Stimulated activated CD4-positive, alpha-beta T cell treated with anti-CD3 and anti-CD28 coated beads, Interleukin-4, amount 100 ng/mL, for 48 hours (primary cell): ENCODE measurements at regions not wholly inside any gene's neighbourhood (a gene's known extent, or its start where the extent isn't known, plus 50 kb on each side); places are given as distances from the start of the nearest gene placed in this dataset.
"Not testable (repeated sequence)": the region's sequence is repeated elsewhere in the genome, so short reads cannot be mapped to it uniquely, and the experiment has no call there.

Source experiments
- DNase-seq, 2 donors: peaks; one replicate each; pipeline ENCODE4 v3.0.0-alpha.2; 2020; ENCODE audit warnings: low read depth in 2 of 2

DNA sequence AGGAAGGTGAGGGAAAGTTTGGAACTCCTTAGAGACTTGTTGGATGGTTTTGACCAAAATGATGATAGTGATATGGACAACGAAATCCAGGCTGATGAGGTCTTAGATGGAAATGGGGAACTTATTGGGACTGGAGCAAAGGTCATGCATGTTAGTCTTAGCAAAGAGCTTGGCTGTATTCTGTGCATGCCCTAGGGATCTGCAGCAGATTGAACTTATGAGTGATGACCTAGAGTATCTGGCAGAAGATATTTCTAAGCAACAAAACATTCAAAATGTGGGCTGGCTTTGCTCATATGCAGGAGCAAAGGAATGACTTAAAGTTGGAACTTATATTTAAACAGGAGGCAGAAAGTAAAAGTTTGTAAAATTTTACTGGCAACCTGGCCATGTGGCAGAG, 489.3 kb upstream of the DIPK2B start:
- no peak for DNase-seq

DNA sequence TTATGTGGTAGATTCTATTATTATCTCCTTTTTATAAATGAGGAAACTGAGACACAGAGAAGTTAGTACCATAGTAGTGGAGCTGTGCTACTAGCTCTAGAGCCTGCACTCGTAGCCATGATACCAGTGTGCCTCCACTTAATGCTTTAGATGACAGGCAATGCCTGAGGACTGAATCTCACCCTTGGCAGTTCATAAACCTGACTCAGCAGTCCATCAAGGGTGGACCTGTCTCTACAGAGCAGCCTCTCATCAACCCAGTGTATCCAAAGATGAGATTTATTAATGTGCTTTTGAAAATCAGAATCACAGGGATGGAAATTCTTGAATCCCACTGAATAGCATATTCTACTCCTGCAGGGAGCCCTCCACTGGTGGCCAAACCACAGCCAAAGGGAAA, 483.2 kb upstream of the DIPK2B start:
- no peak for DNase-seq

DNA sequence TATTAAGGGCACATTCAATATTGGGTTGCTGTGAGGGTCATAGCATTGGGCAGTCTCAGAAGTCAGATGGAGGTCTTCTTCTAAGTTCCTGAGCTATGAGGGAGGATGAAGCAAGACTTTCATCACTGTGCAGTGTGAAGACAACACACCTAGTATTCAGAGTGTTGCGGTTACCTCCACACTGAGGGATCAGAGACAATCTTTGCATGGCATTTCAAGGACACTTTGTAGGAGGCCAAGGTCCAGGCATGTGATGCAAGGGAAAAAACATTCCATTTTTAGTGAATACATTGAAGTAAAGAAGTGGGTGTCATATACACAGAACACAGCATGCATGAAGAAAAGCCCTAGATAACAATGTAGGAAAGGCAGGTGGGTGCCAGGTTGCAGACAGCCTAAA, 481.2 kb upstream of the DIPK2B start:
- DNase-seq: no peak

DNA sequence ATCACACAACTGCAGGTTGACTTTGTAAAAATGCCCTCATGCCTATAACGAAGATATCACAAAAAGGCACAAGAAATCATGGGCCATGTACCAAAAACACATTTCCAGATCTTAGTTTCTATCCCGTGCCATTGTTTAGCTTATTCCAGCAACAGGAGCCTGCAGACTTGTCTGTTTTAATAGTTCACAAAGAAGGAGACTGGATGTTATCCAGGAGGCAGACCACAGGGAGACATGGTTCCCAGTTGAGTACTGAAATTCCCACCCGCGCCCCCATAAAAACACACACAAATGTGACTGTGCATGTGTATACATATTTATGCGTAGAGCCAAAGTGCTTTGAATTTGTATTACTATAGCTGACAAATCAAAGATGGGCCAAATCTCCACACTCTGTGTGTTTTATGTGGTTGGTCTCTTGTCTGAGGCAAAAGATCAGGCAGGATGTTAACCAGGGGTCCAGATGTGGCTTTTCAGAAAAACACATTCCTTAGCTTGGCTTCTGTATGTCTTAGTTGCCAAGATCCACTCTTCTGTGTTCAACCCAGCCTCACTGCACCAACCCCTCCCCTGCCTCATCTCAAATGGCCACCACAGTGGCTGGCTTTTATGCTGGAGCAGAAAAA, 469.2 kb upstream of the DIPK2B start:
- no peak for DNase-seq

DNA sequence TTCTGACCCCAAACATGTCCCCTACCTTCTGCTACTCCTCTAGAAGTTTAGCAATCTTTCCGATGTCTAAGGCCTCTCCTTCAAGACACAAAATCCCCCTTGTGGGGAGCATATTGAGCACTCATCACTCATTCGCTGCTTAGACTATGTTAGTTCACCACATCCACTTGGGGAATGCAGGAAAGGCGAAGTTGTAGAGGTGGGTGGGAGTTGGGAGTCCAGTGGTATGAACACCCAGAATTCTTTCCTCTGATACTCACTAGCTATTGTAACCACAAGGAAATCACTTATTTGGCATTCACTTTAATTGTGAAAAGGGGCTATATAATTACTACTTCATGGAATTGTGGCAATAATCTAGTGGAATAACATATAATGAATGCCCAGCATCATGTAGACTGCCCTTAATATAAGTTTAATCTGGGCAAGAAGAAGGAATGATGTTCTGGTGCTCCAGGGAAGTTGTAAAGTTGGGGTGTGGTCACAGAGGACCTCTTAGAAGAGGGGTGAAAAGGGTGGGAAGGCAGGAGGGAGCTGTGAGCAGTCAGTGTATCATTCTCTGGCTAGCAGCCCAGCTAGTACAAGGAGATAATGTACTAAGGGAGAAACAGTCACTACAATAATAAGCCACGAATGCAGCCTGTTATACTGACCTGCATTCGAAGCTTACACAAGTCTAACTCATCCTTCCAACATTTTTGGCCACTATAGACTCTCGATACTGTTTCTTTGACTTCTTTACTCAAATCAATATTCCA, 468.2 kb upstream of the DIPK2B start:
- no peak for DNase-seq

DNA sequence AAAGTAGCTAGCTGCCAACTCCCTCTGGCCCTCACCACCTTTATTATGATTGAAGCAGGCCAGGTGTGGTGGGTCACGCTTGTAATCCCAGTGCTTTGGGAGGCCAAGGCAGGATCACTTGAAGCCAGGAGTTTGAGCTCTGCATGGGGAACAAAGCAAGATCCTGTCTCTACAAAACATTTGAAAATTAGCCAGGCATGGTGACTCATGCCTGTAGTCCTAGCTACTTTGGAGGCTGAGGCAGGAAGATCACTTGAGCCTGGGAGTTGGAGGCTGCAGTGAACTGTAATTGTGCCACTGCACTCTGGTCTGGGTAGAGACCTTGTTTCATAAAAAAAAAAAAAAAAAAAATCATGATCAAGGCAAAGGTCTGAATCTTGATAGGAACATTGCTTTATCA, 467.0 kb upstream of the DIPK2B start:
- DNase-seq: no peak

DNA sequence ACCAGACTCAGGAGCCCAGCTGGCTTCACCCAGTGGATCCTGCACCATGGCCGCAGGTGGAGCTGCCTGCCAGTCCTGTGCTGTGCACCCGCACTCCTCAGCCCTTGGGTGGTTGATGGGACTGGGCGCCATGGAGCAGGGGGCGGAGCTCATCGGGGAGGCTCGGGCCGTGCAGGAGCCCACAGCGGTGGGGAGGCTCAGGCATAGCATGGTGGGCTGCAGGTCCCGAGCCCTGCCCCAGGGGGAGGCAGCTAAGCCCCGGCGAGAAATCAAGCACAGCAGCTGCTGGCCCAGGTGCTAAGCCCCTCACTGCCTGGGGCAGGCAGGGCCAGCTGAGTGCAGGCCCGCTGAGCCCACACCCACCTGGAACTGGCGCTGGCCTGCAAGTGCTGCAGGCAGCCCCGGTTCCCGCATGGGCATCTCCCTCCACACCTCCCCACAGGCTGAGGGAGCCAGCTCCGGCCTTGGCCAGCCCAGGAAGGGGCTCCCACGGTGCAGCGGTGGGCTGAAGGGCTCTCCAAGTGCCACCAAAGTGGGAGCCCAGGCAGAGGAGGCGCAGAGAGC, 464.1 kb upstream of the DIPK2B start:
- no peak for DNase-seq

DNA sequence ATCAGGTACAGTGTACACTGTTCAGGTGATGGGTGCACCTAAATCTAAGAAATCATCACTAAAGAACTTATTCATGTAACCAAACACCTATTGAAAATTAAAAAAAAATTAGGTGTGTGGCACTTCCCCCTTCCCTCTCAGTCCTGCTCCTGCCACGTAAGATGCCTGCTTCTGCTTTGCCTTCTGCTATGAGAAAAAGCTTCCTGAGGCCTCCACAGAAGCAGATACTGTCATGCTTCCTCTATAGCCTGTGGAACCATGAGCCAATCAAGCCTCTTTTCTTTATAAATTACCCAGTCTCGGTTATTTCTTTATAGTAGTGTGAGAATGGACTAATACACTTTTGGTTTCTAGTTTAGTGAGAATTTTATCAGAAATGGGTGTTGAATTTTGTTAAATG, 459.8 kb upstream of the DIPK2B start:
- no peak for DNase-seq

DNA sequence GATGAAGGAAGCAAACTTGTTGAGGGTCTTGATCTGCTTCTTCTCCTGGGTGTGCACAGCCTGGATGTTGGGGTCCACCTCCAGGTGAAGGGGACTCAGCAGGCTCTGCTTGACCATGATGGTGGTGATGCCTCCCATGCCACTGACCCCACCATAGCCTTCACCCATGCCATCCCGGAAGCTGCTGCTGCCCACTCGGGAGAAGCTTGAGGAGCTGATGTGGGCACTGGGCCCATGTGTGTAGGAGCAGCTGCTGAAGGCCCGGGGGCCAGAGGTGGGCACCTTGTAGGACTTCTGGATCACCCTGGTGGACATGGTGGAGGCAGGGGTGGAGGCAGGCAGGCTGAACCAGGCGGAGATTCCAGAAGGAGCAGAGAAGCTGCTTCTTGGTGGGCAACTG, 432.7 kb upstream of the DIPK2B start:
- no peak for DNase-seq

DNA sequence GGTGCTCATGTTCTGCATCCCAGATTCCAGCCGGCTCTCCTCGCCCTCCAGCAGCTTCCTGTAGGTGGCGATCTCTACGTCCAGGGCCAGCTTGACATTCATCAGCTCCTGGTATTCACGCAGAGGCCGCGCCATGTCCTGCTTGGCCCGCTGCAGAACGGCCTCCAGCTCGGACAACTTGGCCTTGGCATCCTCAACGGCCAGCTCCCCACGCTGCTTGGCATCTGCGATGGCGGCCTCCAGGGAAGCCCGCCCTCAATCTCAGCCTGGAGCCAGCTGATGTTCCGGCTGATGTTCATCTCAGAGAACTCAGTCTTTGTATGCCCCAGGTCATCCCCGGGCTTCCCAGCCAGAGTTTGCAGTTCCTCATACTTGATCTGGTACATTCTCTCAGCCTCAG, 431.8 kb upstream of the DIPK2B start:
- DNase-seq: no peak

DNA sequence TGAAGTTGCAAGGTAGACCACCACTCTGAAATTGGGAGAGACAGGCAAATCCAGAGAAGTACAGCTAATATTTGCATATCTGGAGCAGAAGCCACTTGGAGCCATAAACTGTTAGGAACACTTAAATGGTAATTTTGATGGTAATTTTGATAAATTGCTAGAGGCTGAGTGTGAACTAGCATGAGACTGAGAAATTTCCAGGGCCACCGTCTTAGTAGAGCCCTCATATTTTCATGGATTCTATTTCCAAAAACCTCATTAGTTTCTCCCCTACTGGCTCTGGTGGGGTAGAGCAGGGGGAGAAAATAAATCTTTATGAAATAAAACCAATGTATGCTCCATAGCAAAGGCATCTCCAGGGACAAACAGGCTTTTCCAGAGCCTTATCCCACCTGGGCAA, 429.4 kb upstream of the DIPK2B start:
- no peak for DNase-seq

DNA sequence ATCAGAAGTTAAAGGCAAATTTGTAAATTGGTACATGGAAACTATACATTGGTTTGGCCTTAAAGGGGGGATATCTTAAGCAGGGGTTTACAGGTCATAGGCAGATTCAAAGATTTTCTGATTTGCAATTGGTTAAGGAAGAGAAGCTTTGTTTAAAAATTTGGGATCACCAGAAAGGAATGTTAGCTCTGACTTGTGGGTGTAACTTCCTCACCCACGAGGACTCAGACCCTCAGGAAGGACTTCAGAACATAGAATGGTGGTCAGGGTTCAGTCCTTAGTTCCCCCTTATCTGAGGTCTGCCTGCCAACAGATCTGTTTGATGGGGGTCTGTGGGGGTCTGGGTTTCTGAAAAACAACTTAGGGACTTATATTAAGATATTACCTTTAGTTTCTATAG, 427.4 kb upstream of the DIPK2B start:
- no peak for DNase-seq

DNA sequence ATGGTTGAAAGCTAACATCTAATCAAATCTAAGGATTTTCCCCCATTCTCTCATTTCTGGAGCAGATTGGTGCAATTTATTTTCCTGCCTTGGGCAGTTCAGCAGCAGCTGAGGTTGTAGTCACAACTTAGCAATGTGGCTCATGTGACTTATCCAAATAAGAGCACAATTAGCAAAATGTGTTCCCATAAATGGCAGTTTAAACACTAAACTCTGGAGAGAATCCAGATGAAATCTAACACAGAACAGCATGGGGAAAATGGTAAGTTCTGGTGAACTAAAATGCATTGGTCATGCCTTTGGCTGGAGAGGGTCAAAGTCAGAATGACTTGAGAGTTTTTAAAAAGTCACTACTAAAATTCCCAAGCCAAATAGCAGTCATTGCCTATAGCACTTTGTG, 422.6 kb upstream of the DIPK2B start:
- DNase-seq: no peak

DNA sequence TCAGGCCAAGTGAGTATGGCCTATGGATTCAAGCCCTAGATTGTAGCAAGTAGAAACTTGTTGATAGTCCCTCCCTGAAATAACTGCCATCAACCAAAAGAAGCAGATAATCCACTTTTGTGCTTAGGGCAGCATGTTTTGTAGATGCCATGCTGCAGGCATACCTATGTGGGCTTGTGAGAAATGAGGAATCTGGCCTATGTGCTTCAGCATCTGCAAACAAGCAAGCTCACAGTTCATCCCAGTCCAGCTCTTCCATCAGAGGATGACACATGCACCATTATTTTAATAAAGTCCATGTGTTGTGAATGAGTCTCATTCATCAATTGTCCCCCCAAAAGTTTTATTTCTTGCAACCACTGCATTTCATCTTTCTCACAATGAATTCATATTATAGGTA, 421.9 kb upstream of the DIPK2B start:
- no peak for DNase-seq

DNA sequence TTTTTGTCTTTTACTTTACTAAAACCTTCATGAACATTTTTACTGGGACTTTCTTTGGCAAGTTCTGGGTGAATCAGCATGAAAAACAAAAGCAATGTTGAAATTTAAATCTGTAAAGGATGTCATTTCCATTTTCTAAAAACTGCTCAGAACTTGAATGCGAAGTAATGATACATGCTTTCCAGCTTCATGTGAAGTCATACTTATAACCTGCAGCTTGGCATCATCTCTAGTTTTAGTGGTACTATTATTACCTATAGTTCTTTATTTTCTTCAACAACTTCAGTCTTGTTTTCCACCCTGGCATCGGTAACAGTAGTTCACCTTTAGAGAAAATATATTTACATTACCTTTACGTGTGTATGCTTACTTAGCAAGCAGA, 421.4 kb upstream of the DIPK2B start:
- DNase-seq: no peak

DNA sequence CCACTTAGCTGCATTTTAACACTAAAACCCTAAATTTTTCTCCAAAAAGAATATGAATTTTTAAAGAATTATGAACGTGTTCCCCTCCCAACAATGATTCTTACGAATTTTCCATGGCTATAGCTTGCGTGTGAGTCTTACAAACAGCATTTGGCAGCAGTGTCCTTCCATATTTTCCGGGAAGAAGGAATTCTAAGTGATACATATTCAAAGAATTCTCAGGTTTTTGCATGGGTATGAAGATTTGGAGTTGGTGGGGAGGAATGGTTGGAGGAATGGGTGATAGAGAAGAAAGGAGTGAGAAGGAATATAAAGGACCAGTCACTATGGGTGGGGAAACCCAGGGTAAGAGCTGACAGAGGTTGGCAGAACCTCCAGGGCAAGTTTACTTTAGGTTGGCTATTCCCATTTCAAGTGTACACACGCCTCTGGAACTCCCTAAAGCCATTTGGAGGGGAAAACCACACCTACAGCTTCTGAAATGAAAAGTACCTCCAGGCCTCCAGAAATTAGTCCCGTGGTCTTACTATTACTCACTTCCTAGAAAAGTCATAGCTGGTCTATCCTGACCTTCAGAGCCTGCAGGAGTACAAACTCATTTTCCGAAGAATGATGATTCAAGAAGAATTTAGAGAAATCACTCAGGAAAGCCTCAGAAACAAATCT, 420.8 kb upstream of the DIPK2B start:
- no peak for DNase-seq

DNA sequence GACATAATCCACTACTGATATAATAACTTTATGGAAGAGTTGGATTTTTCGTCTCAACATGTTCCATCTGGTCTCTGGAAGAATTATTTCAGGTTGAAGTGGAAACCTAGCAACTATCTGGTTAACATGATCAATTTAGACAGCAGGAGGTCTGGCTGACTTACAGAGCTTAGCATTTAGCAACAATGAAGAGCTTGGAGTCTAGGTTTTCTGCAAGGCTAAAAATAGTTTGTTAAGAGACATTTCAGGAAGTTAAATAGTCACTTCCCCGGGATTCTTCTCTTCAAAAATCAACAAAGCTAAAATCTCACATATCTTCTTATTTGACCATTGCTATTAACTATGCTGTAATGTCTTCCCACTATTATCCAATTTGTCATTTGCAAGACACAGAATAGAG, 418.6 kb upstream of the DIPK2B start:
- no peak for DNase-seq

DNA sequence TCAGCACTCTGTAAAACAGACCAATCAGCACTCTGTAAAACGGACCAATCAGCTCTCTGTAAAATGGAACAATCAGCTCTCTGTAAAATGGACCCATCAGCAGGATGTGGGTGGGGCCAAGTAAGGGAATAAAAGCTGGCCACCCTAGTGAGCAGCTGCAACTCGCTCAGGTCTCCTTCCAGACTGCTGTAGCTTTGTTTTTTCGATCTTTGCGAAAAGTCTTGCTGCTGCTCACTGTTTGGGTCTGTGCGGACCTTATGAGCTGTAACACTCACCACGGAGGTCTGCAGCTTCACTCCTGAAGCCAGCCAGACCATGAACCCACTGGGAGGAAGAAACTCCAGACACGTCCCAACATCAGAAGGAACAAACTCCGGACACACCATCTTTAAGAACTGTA, 414.9 kb upstream of the DIPK2B start:
- DNase-seq: not testable (repeated sequence)

DNA sequence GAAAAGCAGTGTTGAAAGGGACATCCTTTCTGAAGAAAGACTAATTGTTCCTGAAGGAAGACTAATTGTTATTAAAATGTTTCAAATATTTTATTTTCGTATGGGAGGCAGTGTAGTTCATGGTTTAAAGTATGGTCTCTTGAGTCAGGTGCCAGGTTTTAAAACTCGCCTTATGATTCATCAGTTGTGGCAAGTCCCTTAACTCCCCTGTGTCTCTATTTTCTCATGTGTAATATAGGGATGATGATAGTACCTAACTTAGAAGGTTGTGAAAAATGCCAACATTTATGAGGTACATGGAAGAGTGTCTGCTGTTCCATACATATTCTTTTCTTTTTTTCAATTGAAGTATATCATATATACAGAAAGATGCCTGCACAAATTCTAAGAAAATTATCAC, 414.2 kb upstream of the DIPK2B start:
- no peak for DNase-seq

DNA sequence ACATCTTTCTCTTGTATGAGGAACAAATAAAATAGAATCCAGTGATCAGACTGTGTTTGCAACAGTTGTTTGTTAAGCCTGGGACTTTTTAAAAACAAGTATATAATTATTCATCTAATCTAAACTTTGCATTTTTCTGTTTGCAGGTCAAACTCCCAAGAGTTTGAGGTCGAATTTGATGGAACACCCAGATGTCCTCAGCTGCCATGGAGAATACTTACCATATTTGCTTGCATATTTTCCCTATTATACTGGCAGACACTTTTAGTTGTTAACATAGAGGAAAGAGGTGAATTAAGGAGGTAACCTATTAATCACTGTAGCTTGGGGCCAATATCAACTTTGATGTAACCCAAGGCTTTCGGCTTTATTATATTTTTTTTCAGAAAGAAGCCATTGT, 401.5 kb upstream of the DIPK2B start:
- no peak for DNase-seq

DNA sequence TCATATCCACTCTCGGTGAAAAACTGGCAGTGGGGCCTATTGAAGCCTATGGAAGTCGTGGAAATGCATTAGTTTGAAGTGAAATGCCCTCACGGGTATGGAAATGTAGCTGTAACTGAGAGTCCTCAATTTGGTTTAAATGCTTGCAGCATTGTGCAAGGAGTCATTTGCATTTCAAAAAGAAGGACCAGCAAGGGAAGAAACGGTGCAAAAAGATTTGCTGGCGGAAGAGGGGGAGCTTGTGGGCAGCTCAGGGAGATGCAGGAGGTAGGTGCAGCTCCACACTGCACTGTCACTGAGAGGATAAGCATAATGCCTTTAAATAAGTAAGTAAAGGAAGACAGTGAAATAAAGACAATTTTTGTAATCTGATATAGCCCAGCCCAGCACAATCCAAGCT, 400.4 kb upstream of the DIPK2B start:
- DNase-seq: no peak

DNA sequence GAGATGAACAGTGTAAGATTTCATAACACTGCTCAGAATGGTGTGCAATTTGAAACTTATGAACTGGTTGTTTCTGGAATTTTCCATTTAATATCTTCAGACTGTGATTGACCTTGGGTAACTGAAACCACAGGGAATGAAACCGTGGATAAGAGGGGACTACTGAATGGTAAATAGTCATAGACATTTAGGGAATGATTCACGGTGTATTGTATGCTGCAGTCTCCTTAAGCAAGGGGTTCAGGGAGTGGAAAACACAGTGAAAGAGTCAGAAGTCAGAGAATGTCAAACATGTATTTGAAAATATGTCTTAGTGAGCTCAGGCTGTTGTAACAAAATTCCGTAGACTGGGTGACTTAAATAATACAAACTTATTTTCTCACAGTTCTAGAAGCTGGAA, 398.2 kb upstream of the DIPK2B start:
- no peak for DNase-seq

DNA sequence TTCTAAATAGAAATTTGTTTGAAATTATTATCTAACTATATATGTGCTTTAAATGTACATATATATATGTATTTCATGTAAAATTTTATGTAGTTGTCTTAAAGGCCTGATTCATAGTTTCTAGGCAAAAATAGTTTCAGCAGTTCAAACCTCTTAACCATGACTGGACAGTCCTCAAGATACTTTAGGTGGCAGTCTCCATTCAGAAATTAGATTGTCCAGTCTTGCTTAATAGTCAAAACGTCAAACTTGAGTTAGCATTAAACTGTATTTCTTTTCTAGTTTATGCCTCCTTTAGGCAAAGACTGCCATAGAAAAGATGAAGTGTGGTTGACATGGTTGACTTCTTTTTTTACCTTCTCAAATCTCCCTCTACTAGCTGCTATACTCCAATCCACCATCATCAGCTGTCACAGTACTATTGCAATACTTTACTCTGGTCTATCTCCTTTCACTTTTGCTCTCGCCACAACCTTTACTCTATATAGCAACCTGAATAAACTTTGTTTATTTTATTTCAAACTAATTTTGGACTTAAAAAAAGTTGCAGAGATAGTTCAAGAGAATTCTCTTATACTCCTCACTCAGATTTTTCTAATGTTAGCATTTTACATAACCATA, 395.6 kb upstream of the DIPK2B start:
- no peak for DNase-seq
